Effector memory CD8-positive, alpha-beta T cell (primary cell): ENCODE measurements at regions not wholly inside any gene's neighbourhood (a gene's known extent, or its start where the extent isn't known, plus 50 kb on each side); places are given as distances from the start of the nearest gene placed in this dataset.

Experiments used
- ATAC-seq: fragments of 150-1000 bp; cut with Tn5 transposase; replicated peaks from 2 replicates; pipeline ENCODE4 v1.10.0; 2021; ENCODE audit warnings: mild to moderate bottlenecking, moderate library complexity
- DNase-seq, 3 experiments: peaks; one replicate each; pipeline ENCODE4 v3.0.0; 2021
- H3K27ac Mint-ChIP-seq, 2 donors: one replicate each; pipeline ENCODE4 v1.8.0; 2022; ENCODE audit warnings: mild to moderate bottlenecking in 2 of 2, mixed read lengths in 2 of 2, moderate library complexity in 2 of 2
- H3K27me3 Mint-ChIP-seq, 2 donors: one replicate each; pipeline ENCODE4 v1.8.0; 2022; ENCODE audit warnings: mixed read lengths in 2 of 2
- H3K36me3 Mint-ChIP-seq: one replicate; pipeline ENCODE4 v1.8.0; 2022; ENCODE audit warnings: mild to moderate bottlenecking, moderate library complexity, mixed read lengths; ENCODE audit not compliant: insufficient read depth
- H3K4me1 Mint-ChIP-seq, 2 donors: one replicate each; pipeline ENCODE4 v1.8.0; 2022; ENCODE audit warnings: low read depth in 2 of 2, mixed read lengths in 2 of 2
- H3K4me3 Mint-ChIP-seq, 2 donors: one replicate each; pipeline ENCODE4 v1.8.0; 2022; ENCODE audit warnings: mild to moderate bottlenecking in 2 of 2, mixed read lengths in 2 of 2, moderate library complexity in 2 of 2
- H3K9me3 Mint-ChIP-seq, 2 donors: one replicate each; pipeline ENCODE4 v1.8.0; 2022; ENCODE audit warnings: mixed read lengths in 2 of 2

DNA sequence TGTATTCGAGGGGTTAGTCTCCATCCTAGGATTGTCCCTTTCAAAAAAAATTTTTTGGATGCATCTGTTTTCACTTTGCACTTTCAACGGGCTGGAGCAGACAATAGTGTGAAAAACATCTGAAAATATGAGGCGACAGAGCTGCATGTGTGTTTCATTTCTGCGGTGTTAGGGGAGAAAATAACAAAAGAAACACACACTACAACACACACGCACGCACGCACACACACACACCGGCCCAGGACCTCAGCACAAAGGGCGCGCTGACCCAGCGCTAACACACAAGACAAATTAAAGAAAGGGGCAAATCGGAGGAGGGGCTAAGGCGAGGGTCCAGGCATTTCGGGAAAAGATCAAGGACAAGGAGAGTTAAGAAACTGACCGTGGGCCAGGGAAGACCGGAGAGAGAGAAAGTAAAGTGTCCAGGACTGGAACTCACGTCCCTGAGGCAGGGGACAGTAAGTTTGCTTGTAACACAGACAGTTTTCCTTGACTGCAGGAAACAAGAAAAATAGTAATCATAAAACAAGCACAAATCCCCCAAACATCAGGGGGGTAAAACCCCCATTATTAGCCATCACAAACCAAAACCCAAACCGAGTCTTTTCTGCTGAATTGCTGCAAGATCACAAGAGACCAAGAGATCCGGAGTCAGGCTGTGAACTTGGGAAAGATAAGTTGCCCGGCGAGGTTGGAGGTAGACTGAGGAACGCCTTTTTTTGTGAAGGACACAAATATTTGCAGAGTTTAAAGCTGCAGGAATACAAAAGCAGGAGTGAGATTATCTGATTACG lies 302.1 kb downstream of the PARP8 start:
- Mint-ChIP-seq H3K4me1 (peaks cover 40 to 41% of the 10 kb centered on the region in 2 donors), H3K27me3 (peaks cover 67 to 79% of the 10 kb centered on the region in 2 donors), H3K4me3 (peak overlapping the region; percentile 81 to 83), H3K9me3 (no peaks in the 10 kb centered on the region), H3K27ac (no peak overlapping the region), H3K36me3 (no peaks in the 10 kb centered on the region)
- no peak for DNase-seq
- ATAC-seq, result no peak

DNA sequence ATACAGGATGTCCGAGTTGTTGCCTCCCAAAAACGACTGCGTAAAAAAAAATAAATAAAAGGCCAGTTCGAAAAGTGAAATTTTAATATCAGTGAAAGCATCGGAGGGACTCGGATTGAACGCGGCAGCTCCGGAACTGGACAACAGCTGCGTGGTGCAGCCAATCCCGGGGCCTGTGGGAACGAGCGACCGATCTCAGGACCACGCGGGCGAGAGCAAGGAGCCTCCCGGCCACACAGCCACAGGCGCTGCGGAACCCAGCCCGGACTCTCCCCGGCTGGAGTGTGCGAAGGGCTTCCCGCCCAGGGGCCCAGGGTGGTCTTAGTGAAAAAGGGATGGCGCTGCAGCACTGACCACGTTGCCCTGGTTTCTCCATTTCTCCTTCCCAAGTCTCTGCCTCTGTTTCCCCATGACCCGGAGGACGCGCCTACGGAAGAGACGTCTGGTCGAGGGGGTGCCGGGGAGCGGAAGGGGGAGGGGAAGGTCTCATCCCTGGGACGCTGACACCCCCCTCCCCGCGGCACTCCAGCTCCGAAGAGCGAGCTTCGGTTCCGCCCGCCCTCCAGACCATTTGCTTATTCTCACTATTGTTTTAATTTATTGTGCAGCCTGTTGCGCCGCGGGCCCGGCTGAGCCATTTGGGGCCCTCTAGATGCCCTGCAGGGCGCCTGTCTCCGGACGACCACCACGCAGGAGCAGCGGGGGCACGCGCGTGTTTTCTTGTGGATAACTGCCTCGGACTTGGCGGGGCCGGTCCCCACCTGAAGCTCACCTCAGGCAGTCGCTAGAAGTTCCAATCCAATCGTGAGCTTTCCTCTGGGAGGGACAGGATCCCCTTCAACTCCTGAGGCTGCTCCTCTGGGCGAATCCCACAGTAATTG lies 303.0 kb downstream of the PARP8 start:
- no peak for DNase-seq
- ATAC-seq, result no peak
- Mint-ChIP-seq H3K36me3 (no peaks in the 10 kb centered on the region), H3K27ac (no peak overlapping the region), H3K4me3 (peak overlapping the region; percentile 81 to 83), H3K9me3 (no peaks in the 10 kb centered on the region), H3K27me3 (peaks cover 63 to 75% of the 10 kb centered on the region in 2 donors), H3K4me1 (peaks cover 34 to 35% of the 10 kb centered on the region in 2 donors)

- Mint-ChIP-seq H3K36me3 (no peaks in the 10 kb centered on the region), H3K27ac (no peak overlapping the region), H3K27me3 (peaks cover 28 to 44% of the 10 kb centered on the region in 2 donors), H3K9me3 (no peaks in the 10 kb centered on the region), H3K4me1 (peaks cover 0 to 2% of the 10 kb centered on the region in 2 donors), H3K4me3 (no peak overlapping the region)
- ATAC-seq, result no peak
- DNase-seq, result no peak
Measured at GRCh38 chr5:50975840-50976239, 309.4 kb downstream of the PARP8 start.

DNA sequence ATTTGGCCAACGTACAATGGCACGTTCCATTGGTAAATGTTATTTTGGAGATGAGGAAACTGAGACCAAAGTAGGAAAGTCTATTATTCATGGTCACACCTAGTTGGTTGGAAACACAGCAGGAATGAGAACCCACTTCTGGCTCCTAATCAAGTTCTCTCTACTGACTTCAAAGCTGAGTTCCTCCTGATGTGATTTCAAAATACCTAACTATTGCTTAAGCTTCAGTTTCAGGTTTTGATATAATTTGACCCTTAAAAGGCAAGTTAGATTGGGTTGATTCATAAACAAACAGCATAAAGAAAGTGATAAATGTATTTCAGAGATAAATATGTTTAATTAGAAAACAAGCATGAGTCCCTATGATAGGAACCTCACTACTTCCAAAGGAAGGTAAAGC lies 312.5 kb downstream of the PARP8 start:
- no peaks in the 10 kb centered on the region for H3K9me3 Mint-ChIP-seq
- ATAC-seq (no peak), DNase-seq (no peak)
- H3K4me1 Mint-ChIP-seq, result peaks cover 0 to 2% of the 10 kb centered on the region in 2 donors
- no peak overlapping the region for H3K27ac Mint-ChIP-seq
- peaks cover 19 to 59% of the 10 kb centered on the region in 2 donors for H3K27me3 Mint-ChIP-seq
- H3K36me3 Mint-ChIP-seq, result no peaks in the 10 kb centered on the region
- no peak overlapping the region for H3K4me3 Mint-ChIP-seq

- H3K27me3 Mint-ChIP-seq, result peaks cover 0 to 18% of the 10 kb centered on the region in 2 donors
Measured at GRCh38 chr5:50984640-50985039, 318.2 kb downstream of the PARP8 start.

GRCh38 chr5:50990296-50990924 lies 324.0 kb downstream of the PARP8 start:
- Mint-ChIP-seq H3K4me1 (no peaks in the 10 kb centered on the region), H3K27me3 (peaks cover 6 to 32% of the 10 kb centered on the region in 2 donors), H3K27ac (no peak overlapping the region), H3K4me3 (no peak overlapping the region), H3K36me3 (no peaks in the 10 kb centered on the region), H3K9me3 (no peaks in the 10 kb centered on the region)
- DNase-seq (no peak), ATAC-seq (no peak)

More at GRCh38 chr5:50984640-50985039, 318.2 kb downstream of the PARP8 start:
- ATAC-seq (no peak), DNase-seq (no peak)
- Mint-ChIP-seq H3K9me3 (no peaks in the 10 kb centered on the region), H3K36me3 (no peaks in the 10 kb centered on the region), H3K27ac (no peak overlapping the region), H3K4me1 (no peaks in the 10 kb centered on the region), H3K4me3 (no peak overlapping the region)

GRCh38 chr5:50995285-50995942 lies 329.0 kb downstream of the PARP8 start:
- Mint-ChIP-seq H3K4me3 (no peak overlapping the region), H3K36me3 (no peaks in the 10 kb centered on the region), H3K4me1 (no peaks in the 10 kb centered on the region), H3K27me3 (peaks cover 6 to 30% of the 10 kb centered on the region in 2 donors), H3K27ac (no peak overlapping the region), H3K9me3 (no peaks in the 10 kb centered on the region)
- no peak for DNase-seq
- ATAC-seq, result no peak

GRCh38 chr5:51001227-51001923 lies 334.9 kb downstream of the PARP8 start:
- H3K27ac Mint-ChIP-seq, result no peak overlapping the region
- H3K4me1 Mint-ChIP-seq, result no peaks in the 10 kb centered on the region
- no peak for ATAC-seq

DNA sequence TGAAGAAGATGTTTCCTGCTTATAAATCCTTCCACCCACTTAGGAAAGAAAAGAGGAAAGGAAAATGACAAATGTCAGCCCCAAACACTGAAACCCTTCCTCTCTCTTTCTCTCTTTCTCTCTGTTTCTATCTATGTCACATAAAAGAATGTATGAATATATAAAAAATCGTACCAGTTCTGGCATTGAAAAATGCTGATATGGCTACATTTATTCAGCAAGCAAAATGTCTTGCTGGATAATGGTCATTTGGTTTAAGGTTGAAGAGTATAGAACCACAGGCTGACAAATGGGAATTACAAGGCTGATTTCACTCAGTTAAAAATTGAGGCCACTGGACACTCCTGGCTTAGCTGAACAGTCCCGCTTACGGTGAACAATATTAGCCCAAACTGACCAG lies 335.9 kb downstream of the PARP8 start:
- H3K36me3 Mint-ChIP-seq, result no peaks in the 10 kb centered on the region
- DNase-seq, result no peak
- no peak overlapping the region for H3K4me3 Mint-ChIP-seq
- no peaks in the 10 kb centered on the region for H3K4me1 Mint-ChIP-seq
- no peaks in the 10 kb centered on the region for H3K9me3 Mint-ChIP-seq
- H3K27me3 Mint-ChIP-seq, result peaks cover 0 to 5% of the 10 kb centered on the region in 2 donors
- ATAC-seq, result no peak
- H3K27ac Mint-ChIP-seq, result no peak overlapping the region

More at GRCh38 chr5:51001227-51001923, 334.9 kb downstream of the PARP8 start:
- no peak for DNase-seq
- Mint-ChIP-seq H3K4me3 (no peak overlapping the region), H3K27me3 (peaks cover 0 to 5% of the 10 kb centered on the region in 2 donors), H3K36me3 (no peaks in the 10 kb centered on the region), H3K9me3 (no peaks in the 10 kb centered on the region)

DNA sequence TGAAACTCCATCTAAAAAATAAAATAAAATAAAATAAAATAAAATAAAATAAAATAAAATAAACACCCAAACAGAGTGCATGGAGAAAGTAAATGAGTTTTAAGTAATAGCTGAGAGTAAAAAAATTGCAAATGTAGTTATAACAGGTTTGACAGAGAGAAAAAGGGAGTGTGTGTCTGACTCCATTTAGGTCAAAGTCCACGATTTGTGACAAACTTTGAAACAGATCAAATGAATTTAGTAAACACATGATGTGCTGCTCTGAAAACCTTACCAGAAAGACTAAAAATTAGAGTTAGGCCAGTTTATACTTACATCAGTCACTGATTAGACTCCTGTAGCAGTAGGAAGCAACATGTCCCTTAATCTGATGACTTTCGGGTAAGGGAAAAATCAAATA lies 346.6 kb downstream of the PARP8 start:
- Mint-ChIP-seq H3K4me1 (no peaks in the 10 kb centered on the region), H3K36me3 (no peaks in the 10 kb centered on the region), H3K27me3 (no peaks in the 10 kb centered on the region), H3K27ac (no peak overlapping the region), H3K4me3 (no peak overlapping the region), H3K9me3 (no peaks in the 10 kb centered on the region)
- ATAC-seq, result no peak
- DNase-seq, result no peak

DNA sequence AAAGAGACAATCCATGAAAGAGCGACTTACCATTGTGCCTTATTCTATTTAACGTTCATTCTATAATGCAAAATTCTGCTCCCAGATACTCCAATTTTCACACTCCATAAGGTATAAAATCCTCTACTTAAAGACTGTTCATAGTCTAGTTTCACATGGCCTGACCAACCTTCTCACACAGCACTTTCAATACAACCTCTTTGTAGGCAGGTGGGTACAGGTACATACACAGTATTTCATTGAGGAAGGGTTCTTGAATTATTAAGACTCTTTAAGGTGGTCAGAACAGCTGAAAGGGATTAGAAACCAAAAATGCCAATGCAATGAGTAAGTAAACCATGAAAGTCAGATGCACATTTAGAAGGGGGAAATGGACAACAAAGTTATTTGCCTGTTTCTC lies 352.0 kb downstream of the PARP8 start:
- Mint-ChIP-seq H3K27me3 (no peaks in the 10 kb centered on the region), H3K36me3 (no peaks in the 10 kb centered on the region), H3K27ac (no peak overlapping the region), H3K9me3 (no peaks in the 10 kb centered on the region), H3K4me3 (no peak overlapping the region), H3K4me1 (no peaks in the 10 kb centered on the region)
- ATAC-seq (no peak), DNase-seq (no peak)

DNA sequence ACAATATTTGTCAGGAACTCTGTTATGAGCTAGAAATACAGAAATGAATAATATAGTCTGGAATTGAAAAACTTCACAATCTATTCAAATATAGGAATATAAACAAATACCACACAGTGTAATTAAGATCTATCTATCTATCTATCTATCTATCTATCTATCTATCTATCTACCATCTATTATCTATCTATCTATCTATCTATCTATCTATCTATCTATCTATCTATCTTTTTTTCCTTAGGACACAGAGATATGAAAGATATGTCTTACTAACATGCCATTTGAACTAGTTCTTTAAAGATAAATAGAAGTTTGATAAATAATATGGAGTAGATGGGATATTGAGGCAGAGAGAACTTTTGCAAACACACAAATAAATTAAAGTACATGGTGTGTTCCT lies 357.8 kb downstream of the PARP8 start:
- Mint-ChIP-seq H3K4me3 (no peak overlapping the region), H3K9me3 (no peaks in the 10 kb centered on the region), H3K27me3 (no peaks in the 10 kb centered on the region), H3K27ac (no peak overlapping the region), H3K36me3 (no peaks in the 10 kb centered on the region), H3K4me1 (no peaks in the 10 kb centered on the region)
- ATAC-seq (no peak), DNase-seq (no peak)
